Activated naive CD4-positive, alpha-beta T cell treated with anti-CD3 and anti-CD28 coated beads, Interleukin-2, amount 50 U/mL, for 72 hours (primary cell): ENCODE measurements at regions not wholly inside any gene's neighbourhood (a gene's known extent, or its start where the extent isn't known, plus 50 kb on each side); places are given as distances from the start of the nearest gene placed in this dataset.

Source experiments
- ATAC-seq, 2 donors: fragments of 150-1000 bp; cut with Tn5 transposase; 2 replicates each; pipeline ENCODE4 v1.10.0; 2021; ENCODE audit warnings: mild to moderate bottlenecking in 2 of 2, moderate library complexity in 2 of 2
- DNase-seq, 2 donors: peaks; one replicate each; pipeline ENCODE4 v3.0.0; 2021 to 2022; ENCODE audit warnings: low spot score in 2 of 2
- H3K27ac Mint-ChIP-seq, 2 donors: one replicate each; pipeline ENCODE4 v1.8.0; 2022; ENCODE audit warnings: mild to moderate bottlenecking in 2 of 2, mixed read lengths in 2 of 2
- H3K36me3 Mint-ChIP-seq, 2 donors: one replicate each; pipeline ENCODE4 v1.8.0; 2022; ENCODE audit warnings: mixed read lengths in 2 of 2
- H3K9me3 Mint-ChIP-seq, 2 donors: one replicate each; pipeline ENCODE4 v1.8.0; 2022; ENCODE audit warnings: mixed read lengths in 2 of 2

DNA sequence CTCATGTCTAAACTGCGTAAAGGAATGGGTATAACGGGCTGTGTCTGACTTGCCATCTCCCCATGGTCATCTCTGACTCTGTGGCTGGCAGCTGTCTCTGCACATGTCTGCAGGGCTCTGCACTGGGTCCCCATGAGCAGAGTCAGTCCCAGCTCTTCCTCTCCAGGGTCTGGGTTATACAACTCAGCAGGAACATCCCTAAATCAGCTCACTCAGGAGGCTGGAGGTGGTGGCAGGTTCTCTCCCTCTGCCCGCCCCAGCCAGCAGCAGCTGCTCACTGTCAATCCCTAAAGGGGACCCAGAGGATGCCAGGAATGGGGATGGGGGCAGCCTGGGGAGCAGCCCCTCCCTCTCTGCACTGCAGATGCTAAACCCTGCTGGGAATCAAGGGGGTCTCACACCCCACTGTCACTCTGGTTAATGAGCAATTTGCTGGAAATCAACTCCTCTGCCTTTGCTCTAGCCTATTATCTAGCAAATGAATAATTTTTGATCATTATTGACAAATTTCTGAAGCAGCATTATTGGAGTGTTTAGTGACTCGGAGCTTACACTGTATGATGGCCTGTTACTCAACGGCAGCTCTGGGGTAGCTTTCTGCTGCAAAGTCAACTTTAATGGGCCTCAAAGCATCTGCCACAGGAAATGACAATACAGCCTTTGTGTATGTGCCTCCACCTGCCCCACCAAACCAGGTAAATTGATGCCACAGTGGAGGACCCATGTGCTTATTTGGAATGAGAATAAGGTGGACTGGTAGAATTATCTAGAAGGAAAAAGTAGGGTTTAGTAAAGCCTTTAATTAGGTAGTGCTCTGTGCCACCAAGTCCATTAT is 55.7 kb upstream of the SHANK2 start:
- Mint-ChIP-seq H3K9me3 (no peaks in the 10 kb centered on the region), H3K36me3 (no peaks in the 10 kb centered on the region), H3K27ac (no peak overlapping the region)
- ATAC-seq (no peak), DNase-seq (no peak)

DNA sequence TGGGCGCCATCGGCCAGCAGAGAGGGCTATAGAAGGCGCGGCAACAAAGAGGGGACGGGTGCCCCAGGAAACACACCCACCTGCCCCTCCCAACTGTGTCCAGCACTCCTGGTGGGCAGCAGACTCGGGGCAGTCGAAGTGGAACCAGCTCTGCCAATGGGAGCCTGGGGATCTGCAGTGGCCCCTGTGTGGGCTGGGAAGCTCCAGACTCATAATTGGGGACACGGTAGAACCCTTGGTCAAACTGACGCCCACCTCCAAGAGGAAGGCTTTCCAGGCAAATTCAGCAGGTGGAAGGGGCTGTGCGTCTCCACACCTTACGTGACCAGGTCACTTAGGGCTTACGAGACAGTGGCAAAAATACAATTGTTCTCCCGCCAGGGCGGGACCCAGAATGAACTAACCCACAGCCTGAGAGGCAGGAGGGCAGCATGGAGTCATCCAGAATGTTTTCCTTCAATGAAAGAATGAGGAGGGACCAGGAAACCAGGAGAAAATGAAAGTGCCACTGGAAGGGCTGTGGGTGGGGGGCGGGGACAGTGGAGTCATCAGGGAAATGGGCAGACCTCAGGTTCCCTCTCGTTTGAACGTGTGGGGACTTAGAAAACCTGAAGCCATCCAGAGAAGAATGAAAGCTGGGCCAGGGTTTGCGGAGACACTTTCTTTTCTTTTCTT is 53.2 kb upstream of the SHANK2 start:
- peak in 1 of 2 donors; percentile 37 for DNase-seq
- Mint-ChIP-seq H3K36me3 (no peaks in the 10 kb centered on the region), H3K9me3 (no peaks in the 10 kb centered on the region), H3K27ac (no peak overlapping the region)
- ATAC-seq = no peak

GRCh38 chr11:71305041-71305440 is 52.7 kb upstream of the SHANK2 start:
- H3K9me3 Mint-ChIP-seq = no peaks in the 10 kb centered on the region
- ATAC-seq = no peak

GRCh38 chr11:71304491-71304890 is 52.1 kb upstream of the SHANK2 start:
- H3K9me3 Mint-ChIP-seq = no peaks in the 10 kb centered on the region
- ATAC-seq (no peak), DNase-seq (no peak)
- H3K36me3 Mint-ChIP-seq = no peaks in the 10 kb centered on the region
- no peak overlapping the region for H3K27ac Mint-ChIP-seq

More at GRCh38 chr11:71305041-71305440, 52.7 kb upstream of the SHANK2 start:
- DNase-seq = peak in 1 of 2 donors; percentile 31
- Mint-ChIP-seq H3K36me3 (no peaks in the 10 kb centered on the region), H3K27ac (no peak overlapping the region)

DNA sequence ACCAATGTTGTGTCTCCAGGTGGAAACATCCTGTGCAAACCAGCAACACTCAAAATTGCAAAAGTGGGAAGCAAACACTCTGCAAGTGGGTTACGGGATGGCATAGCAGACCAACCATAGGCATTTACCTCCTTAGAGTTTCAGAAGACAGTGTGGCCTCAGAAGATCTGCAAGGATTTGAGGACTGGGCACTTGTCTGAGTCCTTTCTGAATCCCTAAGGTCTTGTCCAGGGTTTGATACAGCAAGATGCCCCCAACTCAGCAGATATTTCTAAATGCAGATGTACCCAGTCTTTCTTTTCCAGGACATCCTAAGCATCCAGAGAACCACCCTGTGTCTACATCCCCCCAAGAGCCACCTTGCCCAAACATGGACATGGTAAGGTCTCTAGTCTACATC is 51.7 kb upstream of the SHANK2 start:
- ATAC-seq = no peak
- DNase-seq = no peak
- Mint-ChIP-seq H3K27ac (no peak overlapping the region), H3K36me3 (no peaks in the 10 kb centered on the region), H3K9me3 (no peaks in the 10 kb centered on the region)

GRCh38 chr11:71302911-71303310 is 50.5 kb upstream of the SHANK2 start:
- H3K36me3 Mint-ChIP-seq = no peaks in the 10 kb centered on the region
- H3K27ac Mint-ChIP-seq = no peak overlapping the region
- no peak for DNase-seq
- no peaks in the 10 kb centered on the region for H3K9me3 Mint-ChIP-seq
- ATAC-seq = no peak

GRCh38 chr11:71302534-71302909 is 50.1 kb upstream of the SHANK2 start:
- no peak for ATAC-seq
- no peak for DNase-seq
- Mint-ChIP-seq H3K9me3 (no peaks in the 10 kb centered on the region), H3K27ac (no peak overlapping the region), H3K36me3 (no peaks in the 10 kb centered on the region)
